Amygdala (tissue), 56 donors: ENCODE measurements at regions not wholly inside any gene's neighbourhood (a gene's known extent, or its start where the extent isn't known, plus 50 kb on each side); places are given as distances from the start of the nearest gene placed in this dataset.
"Not testable (repeated sequence)": the region's sequence is repeated elsewhere in the genome, so short reads cannot be mapped to it uniquely, and the experiment has no call there.

ENCODE experiments used
- DNase-seq, 56 donors: peaks; one replicate each; lab custom pipeline; 2025; lab: John Stamatoyannopoulos, UW

GRCh38 chr12:8282181-8282580, 54.8 kb upstream of the FAM90A1 start:
- DNase-seq = not testable (repeated sequence)

DNA sequence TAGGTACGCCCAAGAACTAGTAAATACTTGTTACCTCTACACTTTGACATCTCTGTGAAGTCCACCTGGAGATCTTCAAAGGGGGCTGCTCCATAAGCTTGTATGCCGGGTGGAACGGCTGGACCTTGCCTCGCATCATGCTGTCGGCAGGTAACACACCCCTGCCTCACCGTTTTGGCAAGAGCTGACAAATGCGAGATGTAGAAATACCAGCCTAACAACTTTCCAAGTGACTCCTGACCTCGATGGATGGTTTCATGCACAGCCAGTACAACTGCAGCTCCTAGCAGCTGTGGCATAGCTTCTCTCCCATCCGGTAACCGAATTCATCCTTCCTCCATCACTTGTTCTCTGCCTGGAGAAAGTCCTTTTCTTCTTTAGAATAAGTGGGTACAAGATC, 58.3 kb upstream of the FAM90A1 start:
- not testable (repeated sequence) for DNase-seq

DNA sequence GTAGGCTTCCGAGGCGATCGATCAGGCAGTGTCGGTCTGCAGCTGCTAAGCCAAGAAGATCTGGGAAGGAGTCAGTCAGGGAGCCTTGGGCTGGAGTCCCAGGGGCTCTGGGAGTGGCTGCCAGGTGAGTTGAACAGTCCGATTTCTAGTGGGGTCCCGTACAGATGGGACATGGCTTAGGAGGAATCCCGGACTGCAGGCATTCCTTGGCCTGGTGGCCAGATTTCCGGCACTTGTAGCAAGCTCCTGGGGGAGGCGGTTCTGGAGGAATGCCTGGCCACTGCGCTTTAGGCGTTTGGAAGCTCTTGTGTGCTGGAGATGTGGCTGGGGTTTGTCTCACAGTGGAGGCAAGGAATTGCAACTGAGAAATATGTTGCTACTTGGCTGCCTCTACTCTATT, 64.3 kb upstream of the FAM90A1 start:
- not testable (repeated sequence) for DNase-seq

DNA sequence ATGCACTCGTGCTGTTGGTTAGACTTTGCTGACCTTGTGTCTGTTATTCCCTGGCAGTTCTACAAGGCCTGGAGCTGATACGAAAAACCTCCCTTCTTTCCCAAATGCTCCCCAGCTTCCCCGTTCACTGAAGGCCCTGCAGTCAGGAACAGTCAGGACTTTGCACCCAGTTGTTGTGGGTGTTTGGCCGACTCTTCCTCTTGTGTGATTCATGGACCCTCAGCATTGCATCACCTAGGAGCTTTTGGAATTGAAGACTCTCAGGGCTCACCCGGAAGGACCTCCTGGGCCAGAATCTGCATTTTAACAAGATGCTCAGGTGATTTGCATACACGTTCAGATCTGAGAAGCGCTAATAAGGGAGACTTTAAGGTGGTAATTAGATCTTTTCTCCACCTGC, 67.2 kb upstream of the FAM90A1 start:
- DNase-seq = not testable (repeated sequence)

- not testable (repeated sequence) for DNase-seq
These were observed 81.2 kb upstream of the FAM90A1 start for GRCh38 chr12:8308611-8309010.

DNA sequence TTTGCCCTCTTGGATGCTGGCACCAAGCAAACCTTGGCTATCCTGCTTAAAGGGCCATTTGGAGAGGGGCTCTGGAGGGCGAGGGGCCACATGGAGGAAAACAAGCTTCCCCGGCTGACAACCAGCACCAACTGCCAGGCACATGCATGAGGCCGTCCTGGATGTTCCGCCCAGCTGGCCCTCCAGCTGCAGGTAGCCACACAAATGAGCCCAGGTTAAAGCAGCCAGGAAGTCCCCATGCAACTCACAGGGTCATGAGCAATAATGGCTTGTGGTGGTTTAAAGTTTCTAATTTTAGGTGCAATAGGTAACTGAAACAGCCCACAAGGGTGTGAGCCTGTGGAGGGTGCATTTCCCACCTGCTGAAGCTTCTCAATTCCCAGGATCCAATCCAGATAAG, 88.6 kb upstream of the FAM90A1 start:
- not testable (repeated sequence) for DNase-seq

DNA sequence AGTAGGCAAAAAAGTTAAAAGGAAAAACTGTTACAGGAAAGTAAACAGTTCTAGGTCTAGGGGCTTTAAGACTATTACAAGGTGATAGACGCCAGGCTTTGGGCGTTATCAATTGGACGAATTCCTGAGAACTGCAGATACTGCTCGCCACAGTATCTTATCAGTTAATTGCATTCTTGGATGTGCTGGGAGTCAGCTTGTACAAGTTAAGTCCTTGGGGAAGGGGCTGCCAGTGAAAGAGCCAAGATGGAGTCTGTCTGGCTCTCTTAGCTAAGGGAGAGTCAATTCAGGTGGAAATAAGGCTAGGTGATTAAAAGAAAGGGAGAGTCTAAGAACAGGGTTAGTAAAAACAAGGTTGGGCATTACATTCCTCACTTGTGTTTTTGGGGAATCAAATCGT, 90.3 kb upstream of the FAM90A1 start:
- not testable (repeated sequence) for DNase-seq

DNA sequence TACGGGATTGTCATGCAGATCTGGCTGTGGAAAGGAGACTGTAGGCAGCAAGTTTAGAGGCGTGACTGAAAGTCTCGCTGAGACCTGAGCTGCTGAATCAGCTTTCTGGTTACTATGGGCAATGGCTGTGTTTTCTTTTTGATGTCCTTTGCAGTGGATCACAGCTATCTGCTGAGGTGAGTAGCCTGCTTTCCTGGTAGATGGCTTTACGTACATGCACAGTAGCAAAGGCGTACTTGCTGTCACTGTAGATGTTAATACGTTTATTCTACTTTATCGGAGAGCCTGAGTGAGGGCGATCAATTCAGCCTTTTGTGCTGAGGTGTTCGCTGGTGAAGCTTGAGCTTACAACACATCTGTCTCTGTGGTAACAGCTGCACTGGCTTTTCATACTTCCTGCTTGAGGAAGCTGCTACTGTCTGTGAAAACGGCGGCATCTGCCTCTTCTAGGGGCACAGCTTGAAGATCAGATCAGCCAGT, 92.9 kb upstream of the FAM90A1 start:
- DNase-seq = not testable (repeated sequence)

DNA sequence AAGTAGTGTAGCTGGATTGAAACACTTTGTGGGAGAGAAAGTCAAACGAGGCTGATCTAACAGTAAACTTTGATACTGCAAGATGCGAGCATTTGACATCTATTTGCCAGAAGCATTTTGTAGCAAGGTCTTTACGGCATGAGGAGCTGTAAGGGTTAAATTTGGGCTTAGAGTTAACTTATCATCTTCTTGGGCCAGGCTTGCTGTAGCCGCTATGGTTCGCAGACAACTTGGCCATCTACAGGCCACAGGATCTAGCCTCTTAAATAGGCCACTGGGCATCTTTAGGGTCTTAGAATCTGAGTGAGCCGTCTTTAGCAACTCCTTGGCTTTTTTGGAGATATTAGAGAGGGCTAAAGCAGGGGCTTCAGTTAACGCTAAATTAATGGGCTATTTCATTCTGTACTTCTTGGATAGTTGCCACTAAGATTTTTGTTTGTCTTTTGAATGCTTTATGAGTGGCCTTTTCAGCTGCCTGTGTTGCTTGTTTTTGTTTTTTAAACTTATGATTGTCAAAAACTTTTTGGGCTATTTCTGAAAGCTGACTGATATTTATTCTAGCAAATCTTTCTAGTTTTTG, 93.5 kb upstream of the FAM90A1 start:
- DNase-seq = not testable (repeated sequence)

DNA sequence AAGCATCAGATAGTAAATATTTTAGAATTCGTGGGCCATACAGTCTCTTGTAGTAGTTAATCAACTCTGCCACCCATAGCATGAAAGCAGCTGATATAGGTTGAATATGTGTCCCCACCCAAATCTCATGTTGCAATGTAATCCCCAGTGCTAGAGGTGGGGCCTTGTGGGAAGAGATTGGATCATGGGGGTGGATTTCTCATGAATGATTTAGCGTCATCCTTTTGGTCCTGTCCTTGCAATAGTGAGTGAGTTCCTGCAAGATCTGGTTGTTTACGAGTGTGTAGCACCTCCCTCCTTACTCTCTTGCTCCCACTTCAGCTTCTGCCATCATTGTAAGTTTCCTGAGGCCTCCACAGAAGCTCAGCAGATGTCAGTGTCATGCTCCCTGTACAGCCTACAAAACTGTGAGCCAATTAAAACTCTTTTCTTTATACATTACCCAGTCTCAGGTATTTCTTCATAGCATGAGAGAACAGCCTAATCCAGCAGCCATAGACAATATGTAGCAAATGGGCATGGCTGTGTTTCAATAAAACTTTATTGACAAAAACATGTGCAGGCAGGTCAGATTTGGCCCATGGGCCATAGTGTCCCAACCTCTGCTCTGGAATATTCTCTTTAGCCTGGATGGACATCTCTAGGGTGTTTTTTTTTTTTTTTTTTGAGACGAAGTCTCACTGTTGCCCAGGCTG, 97.9 kb upstream of the FAM90A1 start:
- not testable (repeated sequence) for DNase-seq

GRCh38 chr12:8328835-8329234, 101.4 kb upstream of the FAM90A1 start:
- DNase-seq = not testable (repeated sequence)

- DNase-seq = not testable (repeated sequence)
These were observed 105.0 kb upstream of the FAM90A1 start for GRCh38 chr12:8332373-8332772.

GRCh38 chr12:8351073-8351472, 104.7 kb upstream of the CLEC6A start:
- DNase-seq = not testable (repeated sequence)

DNA sequence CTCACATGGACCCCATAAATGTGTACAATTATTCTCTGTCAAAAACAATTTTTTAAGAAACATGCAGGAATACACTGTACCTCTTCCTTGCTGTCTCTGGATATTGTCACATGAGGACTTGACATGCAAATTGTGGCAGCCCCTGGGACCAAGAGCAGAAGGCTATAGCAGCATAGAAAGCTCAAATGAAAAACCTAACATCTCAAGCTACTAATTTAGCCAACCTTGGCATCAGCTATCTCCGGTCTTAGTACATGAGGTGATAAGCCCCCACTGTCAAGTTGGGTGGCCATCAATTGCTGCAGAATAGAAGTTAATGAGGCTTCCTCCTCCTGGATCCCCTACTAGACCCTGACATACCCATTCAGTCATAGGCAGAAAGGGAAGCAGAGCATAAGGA, 101.0 kb upstream of the CLEC6A start:
- DNase-seq = not testable (repeated sequence)

DNA sequence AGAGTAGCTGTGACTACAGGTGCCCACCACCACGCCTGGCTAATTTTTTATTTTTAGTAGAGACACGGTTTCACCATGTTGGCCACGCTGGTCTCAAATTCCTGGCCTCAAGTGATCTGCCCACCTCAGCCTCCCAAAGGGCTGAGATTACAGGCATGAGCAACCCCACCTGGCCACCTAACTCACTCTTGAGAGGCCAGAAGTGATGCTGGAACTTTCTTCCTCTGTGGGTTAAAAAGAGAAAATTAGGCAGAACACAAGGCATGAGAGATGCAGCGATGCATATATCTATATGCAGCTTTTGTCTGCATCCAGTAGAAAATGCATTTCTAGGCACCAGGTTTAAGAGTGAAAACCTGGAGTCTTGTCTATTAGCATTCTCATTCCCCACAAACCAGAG, 100.2 kb upstream of the CLEC6A start:
- not testable (repeated sequence) for DNase-seq

- DNase-seq = not testable (repeated sequence)
These were observed 82.0 kb upstream of the CLEC6A start for GRCh38 chr12:8373744-8374143.

- not testable (repeated sequence) for DNase-seq
These were observed 80.6 kb upstream of the CLEC6A start for GRCh38 chr12:8375122-8375521.

DNA sequence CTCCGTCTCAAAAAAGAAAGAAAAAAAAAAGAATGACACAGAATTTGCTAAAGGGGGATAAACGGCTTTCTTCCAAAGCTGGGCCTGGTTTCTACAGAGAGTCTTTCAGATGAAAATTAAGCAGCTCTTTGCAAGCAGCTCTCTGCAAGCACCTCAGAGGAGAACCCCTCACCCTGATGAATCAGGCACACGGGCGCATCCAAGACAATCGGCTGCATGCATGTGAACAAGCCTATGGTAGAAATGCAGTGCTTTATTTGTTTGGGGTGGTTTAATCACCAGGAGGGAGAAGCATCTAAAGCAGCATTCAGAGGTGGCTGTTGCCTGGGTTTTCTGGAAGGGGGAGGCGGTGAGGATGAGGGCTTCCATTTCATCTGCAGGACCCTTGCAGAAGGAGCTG, 78.0 kb upstream of the CLEC6A start:
- not testable (repeated sequence) for DNase-seq

GRCh38 chr12:8382556-8382955, 73.2 kb upstream of the CLEC6A start:
- not testable (repeated sequence) for DNase-seq

- DNase-seq = not testable (repeated sequence)
These were observed 71.1 kb upstream of the CLEC6A start for GRCh38 chr12:8384686-8385085.

- DNase-seq = not testable (repeated sequence)
These were observed 70.3 kb upstream of the CLEC6A start for GRCh38 chr12:8385431-8385830.

- DNase-seq = not testable (repeated sequence)
These were observed 69.1 kb upstream of the CLEC6A start for GRCh38 chr12:8386661-8387060.
